Left ventricle myocardium inferior (tissue), 1 donor: ENCODE measurements at regions not wholly inside any gene's neighbourhood (a gene's known extent, or its start where the extent isn't known, plus 50 kb on each side); places are given as distances from the start of the nearest gene placed in this dataset.

ENCODE experiments used
- DNase-seq: peaks from one replicate; pipeline ENCODE4 v3.0.0-alpha.2; 2020
- H3K27ac ChIP-seq: fragments of 200-600 bp; replicated peaks from 2 replicates; pipeline ENCODE4 v1.8.0; 2021
- H3K27me3 ChIP-seq: fragments of 200-600 bp; 2 replicates; pipeline ENCODE4 v1.8.0; 2021; ENCODE audit warnings: low read depth
- H3K36me3 ChIP-seq: fragments of 200-600 bp; 2 replicates; pipeline ENCODE4 v1.8.0; 2021
- H3K4me1 ChIP-seq: fragments of 200-600 bp; 2 replicates; pipeline ENCODE4 v1.8.0; 2021
- H3K4me3 ChIP-seq: fragments of 200-600 bp; 2 replicates; pipeline ENCODE4 v1.8.0; 2021; ENCODE audit warnings: mild to moderate bottlenecking, moderate library complexity
- H3K9me3 ChIP-seq: fragments of 200-600 bp; replicated peaks from 2 replicates; pipeline ENCODE4 v1.8.0; 2021
- intact Hi-C: fragments of 100-400 bp; cut with micrococcal nuclease; formaldehyde crosslinking; loops from one replicate; pipeline ENCODE4 v1.11.0; 2022
- TF ChIP-seq, protein P1 (sequence below): fragments of 200-600 bp; IDR thresholded peaks from 2 replicates; pipeline ENCODE4 v1.8.0; 2021; ENCODE audit warnings: antibody characterized with exemption, mild to moderate bottlenecking, borderline replicate concordance
- donor health status: DM: no; HTN: yes; CAD: no; lungs with severe emphysema.

- H3K27ac ChIP-seq, result peak overlapping the region; percentile 27
- H3K36me3 ChIP-seq, result no peaks in the 10 kb centered on the region
- TF ChIP-seq, protein P1, sequence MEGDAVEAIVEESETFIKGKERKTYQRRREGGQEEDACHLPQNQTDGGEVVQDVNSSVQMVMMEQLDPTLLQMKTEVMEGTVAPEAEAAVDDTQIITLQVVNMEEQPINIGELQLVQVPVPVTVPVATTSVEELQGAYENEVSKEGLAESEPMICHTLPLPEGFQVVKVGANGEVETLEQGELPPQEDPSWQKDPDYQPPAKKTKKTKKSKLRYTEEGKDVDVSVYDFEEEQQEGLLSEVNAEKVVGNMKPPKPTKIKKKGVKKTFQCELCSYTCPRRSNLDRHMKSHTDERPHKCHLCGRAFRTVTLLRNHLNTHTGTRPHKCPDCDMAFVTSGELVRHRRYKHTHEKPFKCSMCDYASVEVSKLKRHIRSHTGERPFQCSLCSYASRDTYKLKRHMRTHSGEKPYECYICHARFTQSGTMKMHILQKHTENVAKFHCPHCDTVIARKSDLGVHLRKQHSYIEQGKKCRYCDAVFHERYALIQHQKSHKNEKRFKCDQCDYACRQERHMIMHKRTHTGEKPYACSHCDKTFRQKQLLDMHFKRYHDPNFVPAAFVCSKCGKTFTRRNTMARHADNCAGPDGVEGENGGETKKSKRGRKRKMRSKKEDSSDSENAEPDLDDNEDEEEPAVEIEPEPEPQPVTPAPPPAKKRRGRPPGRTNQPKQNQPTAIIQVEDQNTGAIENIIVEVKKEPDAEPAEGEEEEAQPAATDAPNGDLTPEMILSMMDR, result no peak
- H3K9me3 ChIP-seq, result no peaks in the 10 kb centered on the region
- H3K27me3 ChIP-seq, result no peaks in the 10 kb centered on the region
- intact Hi-C loops, result no loop called here
- peaks cover 38% of the 10 kb centered on the region for H3K4me1 ChIP-seq
- no peak overlapping the region for H3K4me3 ChIP-seq
- no peak for DNase-seq
These were observed 254.8 kb upstream of the PITRM1 start for GRCh38 chr10:3427347-3427746.

DNA sequence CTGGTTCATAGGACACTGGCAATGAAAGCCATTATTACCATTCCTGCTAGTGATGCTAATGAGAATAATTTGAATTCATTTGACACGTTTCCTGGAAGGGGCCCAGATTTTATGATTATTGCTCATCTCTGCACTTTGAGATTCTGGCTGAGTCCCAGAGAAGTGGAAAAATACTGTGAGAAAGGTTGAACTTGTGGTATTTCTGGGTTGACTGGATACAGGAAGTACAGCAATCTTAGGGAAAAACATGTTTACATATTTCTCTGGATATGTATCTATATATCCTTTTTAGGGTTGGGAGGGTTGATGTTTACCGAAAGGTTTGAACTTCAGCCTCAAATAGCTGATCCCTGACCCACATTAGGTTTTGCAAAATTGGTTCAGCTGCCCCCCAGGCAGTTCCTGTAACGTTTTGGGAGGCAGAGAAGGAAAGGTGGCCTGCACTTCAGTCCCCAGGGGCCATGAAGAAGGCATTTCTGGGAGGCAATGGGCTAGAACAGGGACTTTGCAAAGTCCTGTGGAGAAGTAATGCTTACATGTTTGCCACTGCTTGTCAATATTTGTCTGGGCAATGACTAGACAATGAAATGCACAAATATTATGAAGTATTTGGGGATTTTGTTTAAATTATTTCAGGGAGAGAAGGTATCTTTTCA is 253.7 kb upstream of the PITRM1 start:
- TF ChIP-seq, protein P1, result no peak
- Histone ChIP-seq H3K9me3 (no peaks in the 10 kb centered on the region), H3K36me3 (no peaks in the 10 kb centered on the region), H3K4me3 (no peak overlapping the region), H3K4me1 (peaks cover 38% of the 10 kb centered on the region), H3K27ac (peak overlapping the region; percentile 85), H3K27me3 (no peaks in the 10 kb centered on the region)
- no peak for DNase-seq
- intact Hi-C loops, result no loop called here

DNA sequence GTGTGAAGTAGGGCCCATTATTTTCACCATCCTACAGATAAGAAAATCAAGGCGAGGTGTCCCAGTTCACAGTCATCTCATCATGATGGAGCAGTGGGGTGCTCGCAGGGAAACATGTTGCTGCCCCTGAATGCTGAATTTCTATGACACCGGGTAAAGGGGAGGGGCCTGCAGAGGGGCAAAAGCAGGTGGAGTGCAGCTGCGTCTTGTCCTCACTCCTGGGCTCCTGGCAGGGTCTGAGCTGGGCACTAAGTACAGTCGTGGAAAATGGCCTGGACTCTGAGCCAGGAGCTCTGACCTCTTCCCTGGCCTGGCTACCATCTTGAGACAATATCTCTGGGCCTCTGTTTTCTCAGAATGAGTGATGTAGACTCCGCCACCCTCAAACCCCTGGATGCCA is 253.1 kb upstream of the PITRM1 start:
- Histone ChIP-seq H3K4me3 (no peak overlapping the region), H3K9me3 (no peaks in the 10 kb centered on the region), H3K4me1 (peaks cover 38% of the 10 kb centered on the region), H3K27ac (peak overlapping the region; percentile 85), H3K36me3 (no peaks in the 10 kb centered on the region), H3K27me3 (no peaks in the 10 kb centered on the region)
- TF ChIP-seq, protein P1, result no peak
- intact Hi-C loops, result no loop called here
- DNase-seq, result no peak

- no peak for DNase-seq
- no peaks in the 10 kb centered on the region for H3K27me3 ChIP-seq
- no peak overlapping the region for H3K4me3 ChIP-seq
- H3K36me3 ChIP-seq, result no peaks in the 10 kb centered on the region
- H3K9me3 ChIP-seq, result no peaks in the 10 kb centered on the region
- H3K4me1 ChIP-seq, result peaks cover 38% of the 10 kb centered on the region
- intact Hi-C loops, result no loop called here
- TF ChIP-seq, protein P1, result no peak
- H3K27ac ChIP-seq, result peak overlapping the region; percentile 85
These were observed 252.7 kb upstream of the PITRM1 start for GRCh38 chr10:3425261-3425660.

DNA sequence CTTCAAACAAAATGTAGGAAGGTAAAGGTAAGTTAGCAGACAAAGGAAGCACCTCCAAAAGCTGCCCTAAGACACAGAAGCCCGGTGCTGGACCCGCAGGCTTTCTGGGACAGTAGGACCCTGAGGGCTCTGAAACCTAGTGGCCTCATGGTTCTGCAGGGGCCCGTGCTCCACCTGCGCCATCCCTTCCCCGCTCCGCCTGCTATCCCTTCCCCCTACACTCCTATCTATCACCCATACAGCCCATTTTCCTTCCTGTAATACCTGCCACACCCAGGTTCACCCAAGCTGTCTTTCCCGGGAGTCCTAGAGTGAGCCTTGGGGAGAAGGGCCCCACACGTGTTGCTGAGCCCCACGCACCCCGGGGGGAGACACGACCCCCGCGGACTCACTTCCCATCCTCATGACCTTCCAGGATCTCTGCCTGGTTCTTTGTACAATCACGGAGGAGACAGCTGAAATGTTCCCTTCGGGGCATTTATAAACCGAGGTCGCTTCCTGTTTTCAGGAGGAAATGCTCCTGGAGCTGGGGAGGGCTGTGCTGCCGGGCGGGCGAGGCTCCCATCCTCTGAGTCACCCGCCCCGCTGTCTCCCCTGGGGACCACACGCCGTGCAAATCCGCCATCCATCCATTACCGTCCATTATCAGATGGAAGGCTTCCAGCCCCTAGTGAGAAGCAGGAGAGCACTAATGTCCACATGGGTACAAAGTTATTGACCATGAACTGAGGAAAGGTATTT is 251.7 kb upstream of the PITRM1 start:
- TF ChIP-seq, protein P1, result no peak
- Histone ChIP-seq H3K4me1 (peaks cover 38% of the 10 kb centered on the region), H3K36me3 (no peaks in the 10 kb centered on the region), H3K27me3 (no peaks in the 10 kb centered on the region), H3K27ac (peak overlapping the region; percentile 85), H3K4me3 (peak overlapping the region; percentile 42), H3K9me3 (no peaks in the 10 kb centered on the region)
- peak; percentile 75 for DNase-seq
- intact Hi-C loops, result no loop called here
